Esophagus squamous epithelium (tissue), 5 donors: ENCODE measurements at regions not wholly inside any gene's neighbourhood (a gene's known extent, or its start where the extent isn't known, plus 50 kb on each side); places are given as distances from the start of the nearest gene placed in this dataset.
"Not testable (repeated sequence)": the region's sequence is repeated elsewhere in the genome, so short reads cannot be mapped to it uniquely, and the experiment has no call there.

Experiments used
- DNase-seq: peaks from one replicate; lab custom pipeline; 2025; lab: John Stamatoyannopoulos, UW
- H3K27ac ChIP-seq, 4 donors: fragments of 200-600 bp; sonication (generic); one replicate each; pipeline ENCODE4 v1.5.1; 2016 to 2019; ENCODE audit warnings: mild to moderate bottlenecking in 1 of 4
- H3K27me3 ChIP-seq, 4 donors: fragments of 200-600 bp; sonication (generic); 1 replicate in 3 of 4; 2 replicates in 1 of 4; pipeline versions ENCODE4 v1.5.1 to v1.6.0; 2017 to 2021; ENCODE audit warnings: antibody characterized with exemption in 1 of 4
- H3K36me3 ChIP-seq, 3 donors: fragments of 200-600 bp; sonication (generic); one replicate each; pipeline ENCODE4 v1.5.1; 2016 to 2019
- H3K4me1 ChIP-seq, 3 donors: fragments of 200-600 bp; sonication (generic); one replicate each; pipeline ENCODE4 v1.5.1; 2017 to 2019
- H3K4me3 ChIP-seq, 4 donors: fragments of 200-600 bp; sonication (generic); 1 replicate in 3 of 4; 2 replicates in 1 of 4; pipeline ENCODE4 v1.5.1; 2016 to 2019; ENCODE audit warnings: mild to moderate bottlenecking in 2 of 4, moderate library complexity in 1 of 4
- H3K9me3 ChIP-seq, 3 donors: fragments of 200-600 bp; sonication (generic); one replicate each; pipeline ENCODE4 v1.5.1; 2016 to 2019
- POLR2A ChIP-seq, 4 donors: fragments of 450-650 bp; IDR thresholded peaks; one replicate each; pipeline ENCODE4 v1.6.1; 2017; ENCODE audit warnings: antibody characterized with exemption in 4 of 4, mild to moderate bottlenecking in 4 of 4, moderate library complexity in 3 of 4
- WGBS, 2 donors: methylation state at CpG; one replicate each; pipeline ENCODE4 v1.1.5; 2018; 5-methylcytosine and 5-hydroxymethylcytosine counted together
- intact Hi-C: fragments of 100-400 bp; cut with DNase I; formaldehyde crosslinking; loops from one replicate; pipeline ENCODE4 v1.15.0; 2022
- TF ChIP-seq, protein P1 (sequence below), 6 experiments: fragments of 450-650 bp in 4 of 6; fragments of 200-600 bp in 2 of 6; sonication (generic) in 2 of 6; IDR thresholded peaks; one replicate each; pipeline ENCODE4 v1.5.1; 2016 to 2019; ENCODE audit warnings: antibody characterized with exemption in 6 of 6, mild to moderate bottlenecking in 4 of 6, moderate library complexity in 4 of 6
- donor health status: DM: yes; HTN: yes; CAD: no.

DNA sequence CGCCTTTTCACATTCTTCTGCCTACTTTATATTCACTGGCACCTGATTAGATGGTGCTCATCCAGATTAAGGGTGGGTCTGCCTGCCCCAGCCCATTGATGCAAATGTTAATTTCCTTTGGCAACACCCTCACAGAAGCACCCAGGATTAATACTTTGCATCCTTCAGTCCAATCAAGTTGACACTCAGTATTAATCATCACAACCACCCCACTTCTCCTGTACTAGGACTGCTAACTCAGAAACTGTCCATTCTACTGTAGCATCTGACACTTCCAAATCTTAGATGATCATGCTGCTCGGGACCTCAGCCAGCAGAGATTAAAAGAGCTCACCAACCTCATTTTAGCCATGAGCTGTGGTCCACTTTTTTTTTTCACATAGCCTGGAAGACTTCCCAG lies 268.5 kb downstream of the SATB2 start:
- H3K4me3 ChIP-seq: no peak overlapping the region
- H3K9me3 ChIP-seq: no peaks in the 10 kb centered on the region
- no peaks in the 10 kb centered on the region for H3K27me3 ChIP-seq
- intact Hi-C loops: no loop called here
- DNase-seq: no peak
- no peaks in the 10 kb centered on the region for H3K36me3 ChIP-seq
- no peak overlapping the region for H3K27ac ChIP-seq
- no peaks in the 10 kb centered on the region for H3K4me1 ChIP-seq
- 47 to 56% methylated on average over 2 of the region's 2 CpGs for WGBS, 2 donors
- no peak for TF ChIP-seq POLR2A (IDR thresholded peaks at IDR 0.05)
- TF ChIP-seq, protein P1, sequence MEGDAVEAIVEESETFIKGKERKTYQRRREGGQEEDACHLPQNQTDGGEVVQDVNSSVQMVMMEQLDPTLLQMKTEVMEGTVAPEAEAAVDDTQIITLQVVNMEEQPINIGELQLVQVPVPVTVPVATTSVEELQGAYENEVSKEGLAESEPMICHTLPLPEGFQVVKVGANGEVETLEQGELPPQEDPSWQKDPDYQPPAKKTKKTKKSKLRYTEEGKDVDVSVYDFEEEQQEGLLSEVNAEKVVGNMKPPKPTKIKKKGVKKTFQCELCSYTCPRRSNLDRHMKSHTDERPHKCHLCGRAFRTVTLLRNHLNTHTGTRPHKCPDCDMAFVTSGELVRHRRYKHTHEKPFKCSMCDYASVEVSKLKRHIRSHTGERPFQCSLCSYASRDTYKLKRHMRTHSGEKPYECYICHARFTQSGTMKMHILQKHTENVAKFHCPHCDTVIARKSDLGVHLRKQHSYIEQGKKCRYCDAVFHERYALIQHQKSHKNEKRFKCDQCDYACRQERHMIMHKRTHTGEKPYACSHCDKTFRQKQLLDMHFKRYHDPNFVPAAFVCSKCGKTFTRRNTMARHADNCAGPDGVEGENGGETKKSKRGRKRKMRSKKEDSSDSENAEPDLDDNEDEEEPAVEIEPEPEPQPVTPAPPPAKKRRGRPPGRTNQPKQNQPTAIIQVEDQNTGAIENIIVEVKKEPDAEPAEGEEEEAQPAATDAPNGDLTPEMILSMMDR (IDR thresholded peaks at IDR 0.05): no peak

- 23 to 35% methylated on average over 2 of the region's 2 CpGs for WGBS, 2 donors
- H3K27ac ChIP-seq: no peak overlapping the region
- DNase-seq: no peak
- no peaks in the 10 kb centered on the region for H3K27me3 ChIP-seq
- no peaks in the 10 kb centered on the region for H3K36me3 ChIP-seq
- H3K9me3 ChIP-seq: no peaks in the 10 kb centered on the region
- H3K4me1 ChIP-seq: no peaks in the 10 kb centered on the region
- no peak overlapping the region for H3K4me3 ChIP-seq
- intact Hi-C loops: no loop called here
- TF ChIP-seq, protein P1 (IDR thresholded peaks at IDR 0.05): no peak
- TF ChIP-seq POLR2A (IDR thresholded peaks at IDR 0.05): no peak
Observed at GRCh38 chr2:199186301-199186751, 271.4 kb downstream of the SATB2 start.

GRCh38 chr2:199185174-199185573 lies 272.6 kb downstream of the SATB2 start:
- DNase-seq, H3K36me3 ChIP-seq, H3K27ac ChIP-seq, H3K9me3 ChIP-seq, H3K4me3 ChIP-seq, H3K4me1 ChIP-seq, intact Hi-C loops, H3K27me3 ChIP-seq: not testable (repeated sequence)
- 65 to 70% methylated on average over 5 of the region's 5 CpGs for WGBS, 2 donors

DNA sequence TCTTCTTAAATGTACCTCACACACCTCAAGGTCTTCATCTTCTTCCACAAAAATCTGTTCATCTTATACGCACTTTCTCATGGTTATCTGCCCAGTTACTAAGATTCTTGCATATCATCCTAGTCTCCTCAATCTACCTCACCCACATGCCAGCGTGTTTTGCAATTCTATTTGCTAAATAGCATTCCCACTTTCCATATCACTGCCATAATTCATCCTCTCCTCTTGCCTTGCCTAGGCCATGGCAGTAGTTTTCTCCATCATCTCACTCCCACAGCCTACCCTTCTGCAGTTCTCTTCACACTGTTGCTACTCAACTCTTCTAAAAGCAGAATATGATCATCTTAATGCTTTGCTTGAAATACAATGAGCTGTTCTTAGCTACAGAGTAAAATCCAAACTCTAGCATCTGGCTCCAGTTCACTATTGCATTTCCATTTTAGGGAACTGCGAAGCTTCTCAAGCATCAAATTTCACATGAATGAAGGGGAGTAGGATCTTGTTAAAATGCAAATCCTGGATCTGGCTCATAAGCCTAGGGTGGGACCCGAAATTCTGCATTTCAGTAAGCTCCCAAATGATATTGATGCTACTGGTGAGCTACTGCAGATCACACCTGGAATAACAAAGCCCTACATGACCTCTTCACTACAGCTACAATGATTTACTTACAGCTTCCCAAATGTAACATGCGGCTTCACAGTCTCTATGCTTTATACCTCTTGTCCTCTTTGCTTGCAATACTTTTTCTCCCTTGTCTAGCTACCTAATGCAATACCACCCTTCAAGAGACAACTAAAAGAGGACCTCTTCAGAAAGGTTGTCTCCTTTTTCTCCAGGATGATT lies 293.9 kb downstream of the SATB2 start:
- Histone ChIP-seq H3K27me3 (no peaks in the 10 kb centered on the region), H3K4me3 (no peak overlapping the region), H3K27ac (no peak overlapping the region), H3K4me1 (no peaks in the 10 kb centered on the region), H3K9me3 (no peaks in the 10 kb centered on the region), H3K36me3 (no peaks in the 10 kb centered on the region)
- no peak for DNase-seq
- 57 to 66% methylated on average over 5 of the region's 5 CpGs for WGBS, 2 donors
- TF ChIP-seq, protein P1 (IDR thresholded peaks at IDR 0.05): no peak
- TF ChIP-seq POLR2A (IDR thresholded peaks at IDR 0.05): no peak
- intact Hi-C loops: no loop called here

GRCh38 chr2:199160677-199161465 lies 296.9 kb downstream of the SATB2 start:
- no peaks in the 10 kb centered on the region for H3K27me3 ChIP-seq
- no peak for TF ChIP-seq POLR2A (IDR thresholded peaks at IDR 0.05)
- TF ChIP-seq, protein P1 (IDR thresholded peaks at IDR 0.05): no peak
- H3K4me3 ChIP-seq: no peak overlapping the region
- no peaks in the 10 kb centered on the region for H3K36me3 ChIP-seq
- no peak overlapping the region for H3K27ac ChIP-seq
- no peaks in the 10 kb centered on the region for H3K4me1 ChIP-seq
- no peaks in the 10 kb centered on the region for H3K9me3 ChIP-seq
- intact Hi-C loops: no loop called here
- 42 to 45% methylated on average over 1 of the region's 1 CpG for WGBS, 2 donors
- no peak for DNase-seq
